C4-2B (cell line): ENCODE measurements at regions not wholly inside any gene's neighbourhood (a gene's known extent, or its start where the extent isn't known, plus 50 kb on each side); places are given as distances from the start of the nearest gene placed in this dataset.

Experiments used
- H3K27ac ChIP-seq: fragments of 450-650 bp; 2 replicates; pipeline ENCODE4 v1.5.1; 2017
- CTCF ChIP-seq: fragments of 450-650 bp; conservative IDR thresholded peaks from 2 replicates; pipeline ENCODE4 v1.5.1; 2017; ENCODE audit warnings: mild to moderate bottlenecking
- ZFX ChIP-seq: fragments of 450-650 bp; IDR thresholded peaks from 2 replicates; pipeline ENCODE4 v1.6.1; 2017

GRCh38 chr18:40874233-40874632 is 1080.8 kb upstream of the PIK3C3 start:
- TF ChIP-seq CTCF, result no peak
- TF ChIP-seq ZFX, result no peak
- H3K27ac ChIP-seq, result no peak overlapping the region

GRCh38 chr18:40868110-40868858 is 1086.8 kb upstream of the PIK3C3 start:
- H3K27ac ChIP-seq, result no peak overlapping the region
- TF ChIP-seq ZFX, result no peak
- no peak for TF ChIP-seq CTCF

- TF ChIP-seq ZFX, result no peak
- no peak for TF ChIP-seq CTCF
- no peak overlapping the region for H3K27ac ChIP-seq
These were observed 1087.6 kb upstream of the PIK3C3 start for GRCh38 chr18:40867459-40867858.

GRCh38 chr18:40866968-40867367 is 1088.1 kb upstream of the PIK3C3 start:
- no peak overlapping the region for H3K27ac ChIP-seq
- TF ChIP-seq CTCF, result no peak
- no peak for TF ChIP-seq ZFX

GRCh38 chr18:40866013-40866645 is 1088.9 kb upstream of the PIK3C3 start:
- no peak overlapping the region for H3K27ac ChIP-seq
- TF ChIP-seq ZFX, result no peak
- TF ChIP-seq CTCF, result no peak

GRCh38 chr18:40864846-40865245 is 1090.2 kb upstream of the PIK3C3 start:
- TF ChIP-seq ZFX (no peak), CTCF (no peak)
- H3K27ac ChIP-seq, result no peak overlapping the region

GRCh38 chr18:40863801-40864200 is 1091.2 kb upstream of the PIK3C3 start:
- TF ChIP-seq ZFX (no peak), CTCF (no peak)
- H3K27ac ChIP-seq, result no peak overlapping the region
